ENCODE measurements at regions not wholly inside any gene's neighbourhood (a gene's known extent, or its start where the extent isn't known, plus 50 kb on each side); places are given as distances from the start of the nearest gene placed in this dataset.

DNA sequence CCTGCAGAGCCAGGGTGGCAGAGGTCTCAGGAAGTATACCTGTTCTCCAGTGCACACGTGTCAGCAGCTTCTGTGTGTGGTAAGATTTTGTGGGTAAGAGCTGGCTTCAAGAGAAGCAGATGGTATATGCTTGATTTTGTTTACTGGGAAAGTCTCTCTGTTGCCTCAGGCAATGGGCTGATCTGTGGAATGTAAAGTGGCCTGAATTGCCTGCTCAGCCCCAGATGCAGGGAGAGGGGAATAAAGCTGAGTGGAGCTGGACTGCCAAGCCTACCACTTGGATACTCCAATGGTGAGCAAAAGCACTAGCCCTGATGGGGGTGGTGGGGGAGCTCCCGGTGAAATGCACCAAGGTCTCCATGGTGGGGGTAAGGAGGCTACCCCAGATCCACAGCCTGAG, 156.1 kb downstream of the WDR11 start:
- 69 to 73% methylated on average over 2 of the region's 2 CpGs for WGBS, 2 donors
- H3K36me3 ChIP-seq (replicated peaks in 1 of 2; ENCODE audit: insufficient read depth in 1 of 2, low read depth in 2 of 2): no peaks in the 10 kb centered on the region
- no peak for ATAC-seq
- H3K27ac ChIP-seq: no peak overlapping the region
- H3K4me1 ChIP-seq: no peaks in the 10 kb centered on the region
- no peak overlapping the region for H3K4me3 ChIP-seq
- intact Hi-C loops (cut with DNase I): no loop called here
- no peak for DNase-seq
- H3K9me3 ChIP-seq: peaks cover 0 to 7% (median 0%) of the 10 kb centered on the region in 3 donors
- TF ChIP-seq CTCF (IDR thresholded peaks at IDR 0.05) (no peak), POLR2A (IDR thresholded peaks at IDR 0.05) (no peak)
- no peaks in the 10 kb centered on the region for H3K27me3 ChIP-seq

DNA sequence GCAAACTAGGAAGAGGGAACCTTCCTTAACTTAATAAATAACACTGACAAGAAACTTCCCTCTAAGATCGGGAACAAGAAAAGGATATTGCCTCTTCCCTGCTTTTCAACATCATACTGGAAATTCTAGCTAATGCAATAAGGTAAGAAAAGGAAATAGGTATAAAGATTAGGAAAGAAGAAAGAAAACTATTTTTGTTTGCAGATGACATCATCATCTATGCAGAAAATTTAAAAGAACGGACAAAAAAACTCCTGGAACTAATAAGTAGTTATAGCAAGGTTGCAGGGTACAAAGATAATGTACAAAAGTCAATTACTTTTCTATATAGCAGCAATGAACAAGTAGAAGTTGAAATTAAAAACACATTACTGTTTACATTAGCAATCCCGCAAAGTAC, 164.8 kb downstream of the WDR11 start:
- 72 to 73% methylated on average over 3 of the region's 3 CpGs for WGBS, 2 donors
- no peaks in the 10 kb centered on the region for H3K36me3 ChIP-seq (replicated peaks in 1 of 2; ENCODE audit: insufficient read depth in 1 of 2, low read depth in 2 of 2)
- no peak overlapping the region for H3K4me3 ChIP-seq
- ATAC-seq (no peak), DNase-seq (no peak)
- no peak overlapping the region for H3K27ac ChIP-seq
- intact Hi-C loops (cut with DNase I): no loop called here
- H3K27me3 ChIP-seq: no peaks in the 10 kb centered on the region
- no peak for TF ChIP-seq CTCF (IDR thresholded peaks at IDR 0.05)
- no peak for TF ChIP-seq POLR2A (IDR thresholded peaks at IDR 0.05)
- no peaks in the 10 kb centered on the region for H3K9me3 ChIP-seq
- H3K4me1 ChIP-seq: no peaks in the 10 kb centered on the region

GRCh38 chr10:121024905-121025584, 173.9 kb downstream of the WDR11 start:
- H3K4me3 ChIP-seq: no peak overlapping the region
- H3K27me3 ChIP-seq: no peaks in the 10 kb centered on the region
- WGBS, 2 donors: 57 to 71% methylated on average over 6 to 8 of the region's 8 CpGs
- no peak for DNase-seq
- no peaks in the 10 kb centered on the region for H3K4me1 ChIP-seq
- no peak for ATAC-seq
- H3K9me3 ChIP-seq: no peaks in the 10 kb centered on the region
- intact Hi-C loops (cut with DNase I): no loop called here
- TF ChIP-seq CTCF (IDR thresholded peaks at IDR 0.05) (no peak), POLR2A (IDR thresholded peaks at IDR 0.05) (no peak)
- no peaks in the 10 kb centered on the region for H3K36me3 ChIP-seq (replicated peaks in 1 of 2; ENCODE audit: insufficient read depth in 1 of 2, low read depth in 2 of 2)
- no peak overlapping the region for H3K27ac ChIP-seq

- Histone ChIP-seq H3K9me3 (no peaks in the 10 kb centered on the region), H3K4me3 (no peak overlapping the region), H3K27me3 (peaks cover 0 to 5% of the 10 kb centered on the region in 2 donors), H3K27ac (no peak overlapping the region), H3K4me1 (no peaks in the 10 kb centered on the region), H3K36me3 (replicated peaks in 1 of 2; ENCODE audit: insufficient read depth in 1 of 2, low read depth in 2 of 2) (no peaks in the 10 kb centered on the region)
- WGBS, 2 donors: 26 to 31% methylated on average over 3 of the region's 3 CpGs
- DNase-seq (no peak), ATAC-seq (no peak)
- no peak for TF ChIP-seq CTCF (IDR thresholded peaks at IDR 0.05)
- TF ChIP-seq POLR2A (IDR thresholded peaks at IDR 0.05): no peak
- intact Hi-C loops (cut with DNase I): no loop called here
Observed at GRCh38 chr10:121025731-121026130, 174.6 kb downstream of the WDR11 start.

- Histone ChIP-seq H3K9me3 (no peaks in the 10 kb centered on the region), H3K4me1 (no peaks in the 10 kb centered on the region), H3K36me3 (replicated peaks in 1 of 2; ENCODE audit: insufficient read depth in 1 of 2, low read depth in 2 of 2) (no peaks in the 10 kb centered on the region), H3K27ac (no peak overlapping the region), H3K4me3 (no peak overlapping the region), H3K27me3 (peaks cover 0 to 5% of the 10 kb centered on the region in 2 donors)
- ATAC-seq: no peak
- intact Hi-C loops (cut with DNase I): no loop called here
- TF ChIP-seq POLR2A (IDR thresholded peaks at IDR 0.05) (no peak), CTCF (IDR thresholded peaks at IDR 0.05) (no peak)
- no peak for DNase-seq
- WGBS, 2 donors: 35 to 39% methylated on average over 4 of the region's 4 CpGs
Observed at GRCh38 chr10:121027371-121027770, 176.2 kb downstream of the WDR11 start.
